Limb (tissue), 2 donors: ENCODE measurements at regions not wholly inside any gene's neighbourhood (a gene's known extent, or its start where the extent isn't known, plus 50 kb on each side); places are given as distances from the start of the nearest gene placed in this dataset.
"Not testable (repeated sequence)": the region's sequence is repeated elsewhere in the genome, so short reads cannot be mapped to it uniquely, and the experiment has no call there.

Experiments
- DNase-seq, 2 donors: peaks; one replicate each; pipeline ENCODE4 v3.0.0-alpha.2; 2016; ENCODE audit errors: extremely low spot score in 2 of 2

- no peak for DNase-seq
These were observed 308.1 kb upstream of the GATB start for GRCh38 chr4:152068866-152069265.

- DNase-seq: no peak
These were observed 304.7 kb upstream of the GATB start for GRCh38 chr4:152065545-152065944.

DNA sequence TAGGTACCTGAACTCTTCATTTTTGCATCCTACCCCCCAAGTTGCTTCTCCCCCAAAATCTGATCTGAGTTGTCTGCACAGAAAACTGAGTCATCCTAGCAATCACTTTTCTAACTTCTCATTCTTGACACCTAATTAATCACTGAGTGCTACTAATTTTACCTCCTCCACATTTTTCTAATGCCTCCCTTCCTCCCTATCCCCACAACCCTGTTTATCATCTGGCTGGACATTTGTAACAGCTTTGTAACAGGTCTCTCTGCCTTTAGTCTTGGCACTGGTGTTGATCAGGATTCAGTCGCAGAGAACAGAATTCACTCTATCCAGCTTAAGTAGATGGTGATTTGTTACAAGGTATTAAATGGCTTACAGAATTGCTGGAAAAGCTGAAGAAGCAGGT is 303.9 kb upstream of the GATB start:
- DNase-seq: no peak

- no peak for DNase-seq
These were observed 303.5 kb upstream of the GATB start for GRCh38 chr4:152064282-152064681.

DNA sequence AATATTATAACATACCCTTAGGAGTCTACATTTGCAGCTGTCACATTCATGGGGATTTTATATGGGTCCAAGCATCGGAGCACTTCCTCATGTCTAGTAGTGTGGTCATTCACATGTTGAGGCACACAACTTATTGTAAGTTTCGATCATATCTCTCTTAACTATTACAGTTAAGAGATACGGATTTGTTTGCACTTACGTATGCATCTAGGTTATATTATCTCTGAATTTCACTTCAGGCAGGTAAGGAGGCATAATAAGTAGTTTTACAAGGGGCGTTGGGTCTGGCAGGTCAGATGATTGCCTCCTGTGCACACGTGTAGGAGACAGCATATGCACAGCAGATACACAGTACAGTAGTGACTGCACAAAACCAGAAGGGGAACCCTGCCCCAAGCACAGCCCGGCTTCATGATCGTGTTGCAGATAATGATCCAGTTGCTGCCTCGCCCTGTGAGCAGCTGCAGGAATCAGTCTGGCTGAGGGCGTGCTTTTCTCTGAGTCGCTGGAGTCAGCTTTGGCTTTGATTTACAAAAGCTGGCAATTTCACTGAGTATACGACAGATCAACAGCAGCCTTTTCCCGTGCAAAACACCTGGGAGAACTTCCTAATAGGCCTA is 302.9 kb upstream of the GATB start:
- peak; percentile 62 to 68 for DNase-seq

- no peak for DNase-seq
These were observed 302.3 kb upstream of the GATB start for GRCh38 chr4:152062936-152063620.

- DNase-seq: no peak
These were observed 293.9 kb upstream of the GATB start for GRCh38 chr4:152054731-152055130.

DNA sequence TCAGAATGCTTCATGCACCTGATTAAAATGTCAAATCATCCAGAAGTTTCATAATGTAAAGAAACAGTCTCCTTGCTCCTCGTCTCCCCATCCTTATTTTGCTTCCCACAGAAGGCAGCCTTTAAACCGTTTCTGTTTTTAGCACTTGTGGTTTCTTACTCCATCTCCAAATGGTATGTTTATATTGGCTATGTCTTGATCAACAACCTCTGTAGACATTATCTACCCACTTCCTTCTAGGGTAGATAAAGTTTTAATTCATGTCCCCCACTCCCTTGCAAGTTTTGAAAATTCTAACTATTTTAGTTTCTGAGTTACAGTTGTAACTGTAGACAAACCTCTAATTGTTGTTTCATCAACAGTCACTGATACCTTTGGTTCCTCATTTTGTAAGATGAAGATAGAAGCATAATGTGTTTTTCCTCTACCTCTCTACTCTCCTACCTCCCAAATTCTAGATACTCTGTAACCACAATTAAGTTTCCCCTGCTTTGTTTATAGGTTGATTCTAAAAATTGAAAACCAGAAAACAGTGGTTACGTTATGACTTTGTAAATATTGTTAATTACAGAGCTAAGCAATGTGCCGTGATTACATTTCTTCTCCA is 291.7 kb upstream of the GATB start:
- no peak for DNase-seq

- DNase-seq: not testable (repeated sequence)
These were observed 290.5 kb upstream of the GATB start for GRCh38 chr4:152051332-152051731.

- no peak for DNase-seq
These were observed 289.3 kb upstream of the GATB start for GRCh38 chr4:152050106-152050505.

GRCh38 chr4:152047451-152047850 is 286.6 kb upstream of the GATB start:
- no peak for DNase-seq

- peak; percentile 53 to 76 for DNase-seq
These were observed 285.2 kb upstream of the GATB start for GRCh38 chr4:152045807-152046571.

- DNase-seq: no peak
These were observed 284.6 kb upstream of the GATB start for GRCh38 chr4:152045449-152045806.

- DNase-seq: no peak
These were observed 283.7 kb upstream of the GATB start for GRCh38 chr4:152044331-152045036.

DNA sequence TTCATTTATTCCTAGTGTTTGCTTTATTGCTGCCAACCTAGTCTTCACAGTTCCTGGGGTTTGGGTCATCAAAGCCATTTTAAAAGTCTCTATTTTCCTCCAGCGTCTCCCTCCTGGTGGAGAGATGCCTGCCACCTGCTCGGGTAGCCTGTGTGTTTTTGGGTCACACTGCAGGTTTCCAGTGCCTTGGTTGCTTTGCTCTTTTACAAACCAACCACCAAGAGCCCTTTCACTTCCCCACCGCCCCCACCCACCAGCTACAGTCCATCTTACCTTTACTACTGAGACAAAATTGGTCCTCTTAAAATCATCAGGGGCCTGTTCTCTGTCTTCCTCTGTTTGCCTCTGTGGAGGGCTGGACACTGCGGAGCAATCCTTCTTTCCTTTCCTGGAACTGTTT is 280.5 kb upstream of the GATB start:
- no peak for DNase-seq

GRCh38 chr4:152039691-152040090 is 278.9 kb upstream of the GATB start:
- no peak for DNase-seq

- DNase-seq: no peak
These were observed 278.2 kb upstream of the GATB start for GRCh38 chr4:152039023-152039481.

DNA sequence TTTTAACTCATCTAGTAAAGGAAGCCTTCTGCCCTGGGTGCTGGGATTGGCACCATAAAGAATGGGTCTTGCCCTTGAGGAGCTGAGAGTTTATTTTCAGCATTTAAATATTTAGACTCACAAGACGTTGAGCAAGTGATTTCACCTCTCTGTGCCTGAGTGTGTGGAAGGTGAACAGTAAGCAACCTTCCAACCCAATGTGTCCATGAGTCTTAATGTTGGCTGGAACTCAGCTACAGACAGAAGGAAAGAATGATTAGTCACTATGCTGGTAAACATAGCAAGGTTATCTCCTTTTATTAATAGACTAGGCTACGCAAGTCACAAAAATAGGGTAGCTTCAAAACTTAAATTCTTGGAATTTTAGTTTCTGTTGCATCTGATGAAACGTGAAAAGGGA is 277.4 kb upstream of the GATB start:
- no peak for DNase-seq

DNA sequence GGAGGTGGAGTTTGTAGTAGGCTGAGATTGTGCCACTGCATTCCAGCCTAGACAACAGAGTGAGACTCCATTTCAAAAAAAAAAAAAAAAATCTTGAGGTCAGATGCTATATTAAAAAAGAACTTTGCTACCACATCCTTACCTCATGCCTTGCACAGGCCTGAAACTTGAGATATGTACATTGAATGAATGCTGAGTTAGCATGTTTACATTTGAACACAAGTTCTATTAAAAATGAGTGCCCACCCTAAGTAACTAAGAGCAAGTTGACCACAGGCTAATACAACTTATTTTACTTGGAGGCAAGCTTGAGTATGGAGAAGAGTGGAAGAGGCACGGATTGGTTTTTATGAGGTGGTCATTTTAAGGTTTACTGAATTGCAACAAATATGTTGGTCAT is 276.6 kb upstream of the GATB start:
- no peak for DNase-seq

- no peak for DNase-seq
These were observed 272.8 kb upstream of the GATB start for GRCh38 chr4:152033621-152034020.

- DNase-seq: no peak
These were observed 271.9 kb upstream of the GATB start for GRCh38 chr4:152032722-152033131.

GRCh38 chr4:152029631-152030030 is 268.8 kb upstream of the GATB start:
- DNase-seq: no peak
